Stomach (tissue), 4 donors: ENCODE measurements at regions not wholly inside any gene's neighbourhood (a gene's known extent, or its start where the extent isn't known, plus 50 kb on each side); places are given as distances from the start of the nearest gene placed in this dataset.

ENCODE experiments used
- EP300 ChIP-seq: sonication (generic); formaldehyde crosslinking; IDR thresholded peaks from one replicate; pipeline ENCODE4 v1.6.1; 2017; ENCODE audit warnings: antibody characterized with exemption
- POLR2A ChIP-seq, 4 donors: fragments of 450-650 bp; IDR thresholded peaks; one replicate each; pipeline ENCODE4 v1.6.1; 2016; ENCODE audit warnings: antibody characterized with exemption in 4 of 4, control low read depth in 2 of 4, mild to moderate bottlenecking in 1 of 4, moderate library complexity in 1 of 4
- POLR2AphosphoS5 ChIP-seq, 3 donors: sonication (generic); formaldehyde crosslinking; IDR thresholded peaks; one replicate each; pipeline ENCODE4 v1.6.1; 2016; ENCODE audit warnings: antibody characterized with exemption in 3 of 3
- TF ChIP-seq, protein P1 (sequence below), 7 experiments: fragments of 450-650 bp in 4 of 7; fragments of 200-600 bp in 3 of 7; sonication (generic) in 3 of 7; IDR thresholded peaks; one replicate each; pipeline ENCODE4 v1.5.1; 2016 to 2019; ENCODE audit warnings: antibody characterized with exemption in 7 of 7, control low read depth in 2 of 7, mild to moderate bottlenecking in 1 of 7

DNA sequence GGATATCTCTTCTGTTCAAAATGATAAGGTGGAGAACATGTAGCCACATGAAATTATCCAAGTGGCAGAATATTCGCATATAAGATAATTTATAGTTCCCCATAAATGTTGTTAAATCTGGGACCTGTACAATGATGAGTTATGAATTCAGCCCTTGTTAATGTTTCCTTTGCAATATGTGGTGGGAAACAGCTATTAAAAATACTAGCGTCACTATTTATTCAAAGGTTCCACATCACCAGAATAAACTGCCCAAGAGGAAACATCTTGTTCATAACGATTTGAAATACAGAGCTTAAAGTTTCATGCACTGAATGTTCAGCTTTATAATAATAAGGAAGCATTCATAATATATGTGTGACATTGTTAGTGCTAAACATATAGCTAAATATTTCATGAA is 223.9 kb upstream of the TCF4 start:
- TF ChIP-seq, protein P1, sequence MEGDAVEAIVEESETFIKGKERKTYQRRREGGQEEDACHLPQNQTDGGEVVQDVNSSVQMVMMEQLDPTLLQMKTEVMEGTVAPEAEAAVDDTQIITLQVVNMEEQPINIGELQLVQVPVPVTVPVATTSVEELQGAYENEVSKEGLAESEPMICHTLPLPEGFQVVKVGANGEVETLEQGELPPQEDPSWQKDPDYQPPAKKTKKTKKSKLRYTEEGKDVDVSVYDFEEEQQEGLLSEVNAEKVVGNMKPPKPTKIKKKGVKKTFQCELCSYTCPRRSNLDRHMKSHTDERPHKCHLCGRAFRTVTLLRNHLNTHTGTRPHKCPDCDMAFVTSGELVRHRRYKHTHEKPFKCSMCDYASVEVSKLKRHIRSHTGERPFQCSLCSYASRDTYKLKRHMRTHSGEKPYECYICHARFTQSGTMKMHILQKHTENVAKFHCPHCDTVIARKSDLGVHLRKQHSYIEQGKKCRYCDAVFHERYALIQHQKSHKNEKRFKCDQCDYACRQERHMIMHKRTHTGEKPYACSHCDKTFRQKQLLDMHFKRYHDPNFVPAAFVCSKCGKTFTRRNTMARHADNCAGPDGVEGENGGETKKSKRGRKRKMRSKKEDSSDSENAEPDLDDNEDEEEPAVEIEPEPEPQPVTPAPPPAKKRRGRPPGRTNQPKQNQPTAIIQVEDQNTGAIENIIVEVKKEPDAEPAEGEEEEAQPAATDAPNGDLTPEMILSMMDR (IDR thresholded peaks at IDR 0.05) = no peak
- TF ChIP-seq POLR2A (IDR thresholded peaks at IDR 0.05) = no peak
- TF ChIP-seq POLR2AphosphoS5 (IDR thresholded peaks at IDR 0.05) = no peak
- TF ChIP-seq EP300 = no peak
